ENCODE measurements at regions not wholly inside any gene's neighbourhood (a gene's known extent, or its start where the extent isn't known, plus 50 kb on each side); places are given as distances from the start of the nearest gene placed in this dataset.

- H3K27ac ChIP-seq, result no peak overlapping the region
- TF ChIP-seq ZFX (IDR thresholded peaks at IDR 0.05), result no peak
- TF ChIP-seq, protein P1, sequence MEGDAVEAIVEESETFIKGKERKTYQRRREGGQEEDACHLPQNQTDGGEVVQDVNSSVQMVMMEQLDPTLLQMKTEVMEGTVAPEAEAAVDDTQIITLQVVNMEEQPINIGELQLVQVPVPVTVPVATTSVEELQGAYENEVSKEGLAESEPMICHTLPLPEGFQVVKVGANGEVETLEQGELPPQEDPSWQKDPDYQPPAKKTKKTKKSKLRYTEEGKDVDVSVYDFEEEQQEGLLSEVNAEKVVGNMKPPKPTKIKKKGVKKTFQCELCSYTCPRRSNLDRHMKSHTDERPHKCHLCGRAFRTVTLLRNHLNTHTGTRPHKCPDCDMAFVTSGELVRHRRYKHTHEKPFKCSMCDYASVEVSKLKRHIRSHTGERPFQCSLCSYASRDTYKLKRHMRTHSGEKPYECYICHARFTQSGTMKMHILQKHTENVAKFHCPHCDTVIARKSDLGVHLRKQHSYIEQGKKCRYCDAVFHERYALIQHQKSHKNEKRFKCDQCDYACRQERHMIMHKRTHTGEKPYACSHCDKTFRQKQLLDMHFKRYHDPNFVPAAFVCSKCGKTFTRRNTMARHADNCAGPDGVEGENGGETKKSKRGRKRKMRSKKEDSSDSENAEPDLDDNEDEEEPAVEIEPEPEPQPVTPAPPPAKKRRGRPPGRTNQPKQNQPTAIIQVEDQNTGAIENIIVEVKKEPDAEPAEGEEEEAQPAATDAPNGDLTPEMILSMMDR (conservative IDR thresholded peaks at IDR 0.05), result no peak
These were observed 84.2 kb upstream of the S1PR1 start for GRCh38 chr1:101152633-101153032.

- no peak for TF ChIP-seq ZFX (IDR thresholded peaks at IDR 0.05)
- TF ChIP-seq, protein P1 (conservative IDR thresholded peaks at IDR 0.05), result no peak
These were observed 85.5 kb upstream of the S1PR1 start for GRCh38 chr1:101151286-101151685.

GRCh38 chr1:101150670-101151069, 86.1 kb upstream of the S1PR1 start:
- H3K27ac ChIP-seq, result no peak overlapping the region
- no peak for TF ChIP-seq ZFX (IDR thresholded peaks at IDR 0.05)
- TF ChIP-seq, protein P1 (conservative IDR thresholded peaks at IDR 0.05), result no peak

More at GRCh38 chr1:101151286-101151685, 85.5 kb upstream of the S1PR1 start:
- H3K27ac ChIP-seq, result no peak overlapping the region

- TF ChIP-seq, protein P1 (conservative IDR thresholded peaks at IDR 0.05), result no peak
- TF ChIP-seq ZFX (IDR thresholded peaks at IDR 0.05), result no peak
These were observed 86.6 kb upstream of the S1PR1 start for GRCh38 chr1:101150266-101150665.

GRCh38 chr1:101148980-101149379, 87.8 kb upstream of the S1PR1 start:
- no peak for TF ChIP-seq ZFX (IDR thresholded peaks at IDR 0.05)
- TF ChIP-seq, protein P1 (conservative IDR thresholded peaks at IDR 0.05), result no peak
- no peak overlapping the region for H3K27ac ChIP-seq

More at GRCh38 chr1:101150266-101150665, 86.6 kb upstream of the S1PR1 start:
- H3K27ac ChIP-seq, result no peak overlapping the region

DNA sequence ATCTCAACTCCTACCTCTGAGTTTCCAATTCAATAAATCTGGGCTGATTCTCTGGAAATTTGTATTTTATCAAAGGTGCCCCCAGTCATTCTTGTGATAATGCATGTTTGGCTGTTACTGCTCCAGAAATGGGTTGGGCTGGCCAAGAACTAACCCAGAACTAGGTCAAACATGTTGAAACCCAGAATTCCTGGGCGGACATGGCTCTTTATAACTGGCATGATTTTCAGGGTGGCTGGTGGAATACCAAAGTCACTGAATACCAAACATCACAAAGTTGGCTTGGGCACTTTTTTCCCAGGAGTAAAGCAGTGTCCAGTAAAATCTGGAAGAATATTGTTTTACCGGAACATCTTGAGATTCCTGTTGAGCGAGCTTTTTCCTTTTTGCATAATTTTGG, 89.4 kb upstream of the S1PR1 start:
- TF ChIP-seq, protein P1 (conservative IDR thresholded peaks at IDR 0.05), result no peak
- no peak for TF ChIP-seq ZFX (IDR thresholded peaks at IDR 0.05)
- no peak overlapping the region for H3K27ac ChIP-seq

- TF ChIP-seq, protein P1 (conservative IDR thresholded peaks at IDR 0.05), result no peak
- no peak for TF ChIP-seq ZFX (IDR thresholded peaks at IDR 0.05)
These were observed 91.4 kb upstream of the S1PR1 start for GRCh38 chr1:101145449-101145820.

More at GRCh38 chr1:101145449-101145820, 91.4 kb upstream of the S1PR1 start:
- no peak overlapping the region for H3K27ac ChIP-seq
